ENCODE measurements at regions not wholly inside any gene's neighbourhood (a gene's known extent, or its start where the extent isn't known, plus 50 kb on each side); places are given as distances from the start of the nearest gene placed in this dataset.

DNA sequence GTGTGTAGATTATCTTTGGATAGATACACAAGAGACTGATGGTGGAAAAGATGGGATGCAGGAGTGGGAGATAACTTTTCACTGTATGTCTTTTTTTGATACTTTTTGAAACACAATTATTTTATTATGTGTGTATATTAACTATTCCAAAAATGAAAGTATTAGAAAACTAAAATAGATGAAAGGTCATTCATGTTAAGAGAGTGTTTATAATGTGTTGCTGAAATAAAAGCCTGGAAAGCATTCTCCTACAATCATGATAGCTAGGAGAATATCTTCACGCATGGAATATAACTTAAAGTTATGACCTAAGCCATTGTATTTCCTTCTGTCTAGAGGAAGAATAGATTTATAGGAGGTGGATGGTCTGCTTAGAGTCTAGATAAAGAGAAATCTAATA is 154.8 kb upstream of the MAST4 start:
- no peak for TF ChIP-seq CTCF (conservative IDR thresholded peaks at IDR 0.05 in 1 of 2, IDR thresholded peaks at IDR 0.05 in 1 of 2; ENCODE audit: extremely low read depth in 1 of 2, insufficient read depth in 1 of 2, low read depth in 1 of 2, low read length in 2 of 2)
- no peak for TF ChIP-seq EZH2 (IDR thresholded peaks at IDR 0.05; ENCODE audit: borderline replicate concordance, low read length)
